Osteocyte (in vitro differentiated cells): ENCODE measurements at regions not wholly inside any gene's neighbourhood (a gene's known extent, or its start where the extent isn't known, plus 50 kb on each side); places are given as distances from the start of the nearest gene placed in this dataset.

Source experiments
- DNase-seq: peaks from one replicate; pipeline ENCODE4 v3.0.0; 2021; ENCODE audit warnings: mixed read lengths; ENCODE audit not compliant: unreplicated experiment; ENCODE audit errors: extremely low spot score
- H3K27ac Mint-ChIP-seq: one replicate; pipeline ENCODE4 v1.8.0; 2021; ENCODE audit warnings: mild to moderate bottlenecking, mixed read lengths; ENCODE audit not compliant: unreplicated experiment
- H3K27me3 Mint-ChIP-seq: one replicate; pipeline ENCODE4 v1.8.0; 2021; ENCODE audit warnings: mixed read lengths; ENCODE audit not compliant: unreplicated experiment
- H3K36me3 Mint-ChIP-seq: one replicate; pipeline ENCODE4 v1.8.0; 2021; ENCODE audit warnings: mixed read lengths; ENCODE audit not compliant: unreplicated experiment
- H3K4me1 Mint-ChIP-seq: one replicate; pipeline ENCODE4 v1.8.0; 2021; ENCODE audit warnings: mixed read lengths; ENCODE audit not compliant: unreplicated experiment
- H3K4me3 Mint-ChIP-seq: one replicate; pipeline ENCODE4 v1.8.0; 2021; ENCODE audit warnings: mild to moderate bottlenecking, moderate library complexity, mixed read lengths; ENCODE audit not compliant: unreplicated experiment
- H3K9me3 Mint-ChIP-seq: one replicate; pipeline ENCODE4 v1.8.0; 2021; ENCODE audit warnings: mixed read lengths; ENCODE audit not compliant: unreplicated experiment
- TF ChIP-seq, protein P1 (sequence below): fragments of 200-600 bp; sonication (generic); IDR thresholded peaks from 2 replicates; pipeline ENCODE4 v1.5.0; 2021; ENCODE audit warnings: antibody characterized with exemption, mild to moderate bottlenecking, moderate library complexity

DNA sequence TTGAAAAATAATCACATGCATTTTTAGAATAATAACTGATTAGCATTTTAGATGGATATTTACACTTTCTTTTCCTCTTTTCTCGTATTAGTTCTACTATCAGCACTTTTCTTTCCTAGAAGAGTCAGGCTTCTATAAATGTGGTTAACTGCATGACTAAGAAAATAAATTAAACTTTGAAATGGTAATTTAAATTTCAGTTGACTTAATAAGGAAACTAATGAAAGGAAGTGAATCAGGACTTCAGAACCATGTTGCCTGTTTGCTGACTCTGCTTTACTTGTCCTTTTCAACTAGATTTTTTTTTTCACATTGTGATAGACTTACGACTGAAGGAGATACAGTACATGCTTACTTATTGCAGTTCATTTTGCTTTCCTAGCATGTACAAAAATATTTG is 1258.2 kb upstream of the EYS start:
- TF ChIP-seq, protein P1, sequence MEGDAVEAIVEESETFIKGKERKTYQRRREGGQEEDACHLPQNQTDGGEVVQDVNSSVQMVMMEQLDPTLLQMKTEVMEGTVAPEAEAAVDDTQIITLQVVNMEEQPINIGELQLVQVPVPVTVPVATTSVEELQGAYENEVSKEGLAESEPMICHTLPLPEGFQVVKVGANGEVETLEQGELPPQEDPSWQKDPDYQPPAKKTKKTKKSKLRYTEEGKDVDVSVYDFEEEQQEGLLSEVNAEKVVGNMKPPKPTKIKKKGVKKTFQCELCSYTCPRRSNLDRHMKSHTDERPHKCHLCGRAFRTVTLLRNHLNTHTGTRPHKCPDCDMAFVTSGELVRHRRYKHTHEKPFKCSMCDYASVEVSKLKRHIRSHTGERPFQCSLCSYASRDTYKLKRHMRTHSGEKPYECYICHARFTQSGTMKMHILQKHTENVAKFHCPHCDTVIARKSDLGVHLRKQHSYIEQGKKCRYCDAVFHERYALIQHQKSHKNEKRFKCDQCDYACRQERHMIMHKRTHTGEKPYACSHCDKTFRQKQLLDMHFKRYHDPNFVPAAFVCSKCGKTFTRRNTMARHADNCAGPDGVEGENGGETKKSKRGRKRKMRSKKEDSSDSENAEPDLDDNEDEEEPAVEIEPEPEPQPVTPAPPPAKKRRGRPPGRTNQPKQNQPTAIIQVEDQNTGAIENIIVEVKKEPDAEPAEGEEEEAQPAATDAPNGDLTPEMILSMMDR: no peak
- no peaks in the 10 kb centered on the region for H3K36me3 Mint-ChIP-seq
- H3K27me3 Mint-ChIP-seq: peaks cover 14% of the 10 kb centered on the region
- no peak overlapping the region for H3K27ac Mint-ChIP-seq
- H3K9me3 Mint-ChIP-seq: peaks cover 11% of the 10 kb centered on the region
- H3K4me1 Mint-ChIP-seq: no peaks in the 10 kb centered on the region
- no peak for DNase-seq
- no peak overlapping the region for H3K4me3 Mint-ChIP-seq

- Mint-ChIP-seq H3K9me3 (peaks cover 11% of the 10 kb centered on the region), H3K27me3 (peaks cover 14% of the 10 kb centered on the region), H3K4me1 (no peaks in the 10 kb centered on the region), H3K27ac (no peak overlapping the region), H3K4me3 (no peak overlapping the region), H3K36me3 (no peaks in the 10 kb centered on the region)
- TF ChIP-seq, protein P1: no peak
- no peak for DNase-seq
Observed at GRCh38 chr6:66964216-66964615, 1257.2 kb upstream of the EYS start.

DNA sequence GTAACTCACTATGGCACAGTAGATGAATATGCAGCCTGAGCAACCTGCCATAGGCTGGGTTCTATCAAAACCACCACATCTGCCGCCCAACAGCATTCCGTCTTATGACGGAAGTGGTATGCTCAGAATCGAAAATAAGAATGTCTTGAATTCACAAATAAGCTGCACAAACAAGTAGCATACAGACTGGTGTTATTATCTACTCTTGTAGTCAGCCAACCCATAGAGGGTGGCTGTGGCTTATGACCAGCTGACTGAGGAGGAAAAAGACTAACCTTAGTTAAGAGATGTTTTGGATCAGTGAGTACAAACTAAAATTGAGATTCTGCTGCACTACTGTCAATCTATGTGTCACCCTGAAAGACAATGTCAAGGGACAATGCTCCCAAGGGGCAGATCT is 1255.1 kb upstream of the EYS start:
- no peak overlapping the region for H3K4me3 Mint-ChIP-seq
- no peak overlapping the region for H3K27ac Mint-ChIP-seq
- H3K9me3 Mint-ChIP-seq: peaks cover 5% of the 10 kb centered on the region
- TF ChIP-seq, protein P1: no peak
- H3K27me3 Mint-ChIP-seq: peaks cover 17% of the 10 kb centered on the region
- H3K4me1 Mint-ChIP-seq: no peaks in the 10 kb centered on the region
- DNase-seq: no peak
- H3K36me3 Mint-ChIP-seq: no peaks in the 10 kb centered on the region

DNA sequence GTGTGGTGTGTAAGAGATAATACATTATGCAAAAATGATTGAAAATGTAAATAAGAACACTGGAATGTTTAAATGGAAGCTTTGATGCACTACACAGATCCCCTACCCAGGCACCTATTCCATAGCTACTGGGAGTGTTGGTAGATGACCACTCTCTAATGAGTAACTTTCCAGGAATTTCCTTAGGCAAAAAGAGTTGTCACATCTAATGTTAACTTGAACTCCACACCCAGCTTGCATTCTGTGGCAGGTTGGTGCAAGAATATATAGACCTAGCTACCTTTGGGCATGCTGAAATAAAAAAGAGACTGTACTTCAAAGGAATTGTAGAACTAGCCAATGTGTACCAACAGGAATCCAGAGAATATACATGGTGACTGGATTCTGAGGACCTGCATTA is 1254.2 kb upstream of the EYS start:
- H3K27ac Mint-ChIP-seq: no peak overlapping the region

GRCh38 chr6:66949191-66949661 is 1242.2 kb upstream of the EYS start:
- TF ChIP-seq, protein P1: no peak
- H3K4me3 Mint-ChIP-seq: no peak overlapping the region
- H3K4me1 Mint-ChIP-seq: peaks cover 8% of the 10 kb centered on the region
- H3K27ac Mint-ChIP-seq: no peak overlapping the region
- peaks cover 3% of the 10 kb centered on the region for H3K27me3 Mint-ChIP-seq
- H3K36me3 Mint-ChIP-seq: no peaks in the 10 kb centered on the region
- DNase-seq: no peak
- peaks cover 4% of the 10 kb centered on the region for H3K9me3 Mint-ChIP-seq

More for the DNA sequence above, 1254.2 kb upstream of the EYS start:
- Mint-ChIP-seq H3K4me1 (no peaks in the 10 kb centered on the region), H3K4me3 (no peak overlapping the region), H3K36me3 (no peaks in the 10 kb centered on the region), H3K9me3 (peaks cover 5% of the 10 kb centered on the region), H3K27me3 (peaks cover 12% of the 10 kb centered on the region)
- DNase-seq: no peak
- TF ChIP-seq, protein P1: no peak
